H1 (cell line): ENCODE measurements at regions not wholly inside any gene's neighbourhood (a gene's known extent, or its start where the extent isn't known, plus 50 kb on each side); places are given as distances from the start of the nearest gene placed in this dataset.

ENCODE experiments used
- CEBPB ChIP-seq: IDR thresholded peaks from 2 replicates; pipeline ENCODE4 v1.6.1; 2012; ENCODE audit warnings: low read depth, low read length
- TF ChIP-seq, protein P1 (sequence below): IDR thresholded peaks from 2 replicates; pipeline ENCODE4 v1.6.1; 2012; ENCODE audit warnings: inconsistent platforms

DNA sequence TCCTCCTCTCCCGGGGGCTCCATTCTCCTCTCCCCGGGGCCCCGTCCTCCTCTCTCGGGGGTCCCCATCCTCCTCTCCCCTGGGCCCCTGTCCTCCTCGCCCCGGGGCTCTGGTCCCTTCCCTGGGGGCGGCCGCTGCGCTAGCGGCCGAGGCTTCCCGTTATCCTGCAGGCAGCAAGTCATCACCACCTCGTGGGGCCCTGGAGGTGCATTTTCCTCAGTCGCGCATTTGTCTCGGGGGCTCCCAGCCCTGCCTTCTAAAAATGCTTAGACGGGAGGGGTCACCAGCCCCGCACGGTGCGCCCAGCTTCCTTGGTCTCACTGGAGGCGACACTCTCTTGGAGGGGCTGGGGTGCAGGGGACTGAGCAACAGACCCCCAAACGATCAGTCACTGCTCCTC lies 216.5 kb downstream of the QKI start:
- no peak for TF ChIP-seq CEBPB
- TF ChIP-seq, protein P1, sequence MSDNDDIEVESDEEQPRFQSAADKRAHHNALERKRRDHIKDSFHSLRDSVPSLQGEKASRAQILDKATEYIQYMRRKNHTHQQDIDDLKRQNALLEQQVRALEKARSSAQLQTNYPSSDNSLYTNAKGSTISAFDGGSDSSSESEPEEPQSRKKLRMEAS: no peak
